ENCODE measurements at regions not wholly inside any gene's neighbourhood (a gene's known extent, or its start where the extent isn't known, plus 50 kb on each side); places are given as distances from the start of the nearest gene placed in this dataset.

DNA sequence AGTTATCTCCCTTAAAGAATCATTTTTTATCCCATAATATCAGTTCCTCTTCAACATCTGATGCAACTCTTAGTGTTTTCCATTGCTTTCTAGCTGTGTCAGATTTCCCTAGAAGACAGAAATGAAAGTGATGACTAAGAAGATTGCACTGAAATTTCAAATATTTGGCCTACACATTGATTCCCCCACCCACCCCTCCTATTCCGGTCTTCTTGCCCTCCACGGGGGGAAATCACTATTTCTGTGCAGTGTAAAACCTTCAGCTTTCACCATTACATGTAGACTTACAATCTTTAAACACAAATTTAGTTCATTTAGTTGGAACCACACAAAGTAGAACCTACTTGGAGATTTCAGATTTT, 63.7 kb upstream of the IL6 start:
- no peaks in the 10 kb centered on the region for H3K36me3 ChIP-seq (ENCODE audit: control insufficient read depth in 4 of 4, insufficient read depth in 3 of 4, low read depth in 1 of 4, low read length in 3 of 4)
- WGBS: 63% methylated on average over 2 of the region's 2 CpGs
- no peaks in the 10 kb centered on the region for H3K4me1 ChIP-seq (ENCODE audit: control insufficient read depth in 4 of 4, insufficient read depth in 4 of 4, low read length in 3 of 4)
- H3K4me3 ChIP-seq (ENCODE audit: low read depth in 1 of 3, low read length in 3 of 3): no peak overlapping the region
- H3K9ac ChIP-seq (ENCODE audit: low read depth in 1 of 2, low read length in 2 of 2): no peak overlapping the region
- TF ChIP-seq YY1 (IDR thresholded peaks at IDR 0.05): no peak
- no peak for TF ChIP-seq FOXA1 (IDR thresholded peaks at IDR 0.05)
- no peak for TF ChIP-seq EGR1 (IDR thresholded peaks at IDR 0.05; ENCODE audit: low read depth in 2 of 2)
- TF ChIP-seq, protein P1, sequence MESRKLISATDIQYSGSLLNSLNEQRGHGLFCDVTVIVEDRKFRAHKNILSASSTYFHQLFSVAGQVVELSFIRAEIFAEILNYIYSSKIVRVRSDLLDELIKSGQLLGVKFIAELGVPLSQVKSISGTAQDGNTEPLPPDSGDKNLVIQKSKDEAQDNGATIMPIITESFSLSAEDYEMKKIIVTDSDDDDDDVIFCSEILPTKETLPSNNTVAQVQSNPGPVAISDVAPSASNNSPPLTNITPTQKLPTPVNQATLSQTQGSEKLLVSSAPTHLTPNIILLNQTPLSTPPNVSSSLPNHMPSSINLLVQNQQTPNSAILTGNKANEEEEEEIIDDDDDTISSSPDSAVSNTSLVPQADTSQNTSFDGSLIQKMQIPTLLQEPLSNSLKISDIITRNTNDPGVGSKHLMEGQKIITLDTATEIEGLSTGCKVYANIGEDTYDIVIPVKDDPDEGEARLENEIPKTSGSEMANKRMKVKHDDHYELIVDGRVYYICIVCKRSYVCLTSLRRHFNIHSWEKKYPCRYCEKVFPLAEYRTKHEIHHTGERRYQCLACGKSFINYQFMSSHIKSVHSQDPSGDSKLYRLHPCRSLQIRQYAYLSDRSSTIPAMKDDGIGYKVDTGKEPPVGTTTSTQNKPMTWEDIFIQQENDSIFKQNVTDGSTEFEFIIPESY (IDR thresholded peaks at IDR 0.05): no peak
- no peak for TF ChIP-seq HNF4G (IDR thresholded peaks at IDR 0.05)
- no peak for TF ChIP-seq JUND (IDR thresholded peaks at IDR 0.05)
- DNase-seq (ENCODE audit: low spot score): no peak
- H3K27ac ChIP-seq (ENCODE audit: low read depth in 1 of 2, low read length in 2 of 2): no peak overlapping the region
- H3K9me3 ChIP-seq (ENCODE audit: control insufficient read depth in 4 of 4, low read length in 3 of 4): no peaks in the 10 kb centered on the region
- peaks cover 0 to 2% (median 0%) of the 10 kb centered on the region in 4 donors for H3K27me3 ChIP-seq (ENCODE audit: control insufficient read depth in 4 of 4, insufficient read depth in 4 of 4, low read length in 3 of 4)

GRCh38 chr7:22662556-22663356, 64.2 kb upstream of the IL6 start:
- TF ChIP-seq, protein P2, sequence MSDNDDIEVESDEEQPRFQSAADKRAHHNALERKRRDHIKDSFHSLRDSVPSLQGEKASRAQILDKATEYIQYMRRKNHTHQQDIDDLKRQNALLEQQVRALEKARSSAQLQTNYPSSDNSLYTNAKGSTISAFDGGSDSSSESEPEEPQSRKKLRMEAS (IDR thresholded peaks at IDR 0.05): no peak
- TF ChIP-seq YY1 (IDR thresholded peaks at IDR 0.05): no peak
- no peak for TF ChIP-seq NR2F2 (IDR thresholded peaks at IDR 0.05)
- TF ChIP-seq RAD21 (IDR thresholded peaks at IDR 0.05): no peak
- no peak for TF ChIP-seq GABPA (IDR thresholded peaks at IDR 0.05 in 1 of 2, conservative IDR thresholded peaks at IDR 0.05 in 1 of 2)
- no peak for TF ChIP-seq FOXA2 (IDR thresholded peaks at IDR 0.05)
- no peak for TF ChIP-seq JUND (IDR thresholded peaks at IDR 0.05)
- TF ChIP-seq SP1 (IDR thresholded peaks at IDR 0.05): no peak
- no peak for TF ChIP-seq RXRA (IDR thresholded peaks at IDR 0.05)
- no peak for TF ChIP-seq REST (IDR thresholded peaks at IDR 0.05)
- no peaks in the 10 kb centered on the region for H3K4me1 ChIP-seq (ENCODE audit: control insufficient read depth in 4 of 4, insufficient read depth in 4 of 4, low read length in 3 of 4)
- no peak overlapping the region for H3K27ac ChIP-seq (ENCODE audit: low read depth in 1 of 2, low read length in 2 of 2)
- H3K36me3 ChIP-seq (ENCODE audit: control insufficient read depth in 4 of 4, insufficient read depth in 3 of 4, low read depth in 1 of 4, low read length in 3 of 4): no peaks in the 10 kb centered on the region
- H3K4me3 ChIP-seq (ENCODE audit: low read depth in 1 of 3, low read length in 3 of 3): no peak overlapping the region
- DNase-seq (ENCODE audit: low spot score): no peak
- H3K9me3 ChIP-seq (ENCODE audit: control insufficient read depth in 4 of 4, low read length in 3 of 4): no peaks in the 10 kb centered on the region
- H3K27me3 ChIP-seq (ENCODE audit: control insufficient read depth in 4 of 4, insufficient read depth in 4 of 4, low read length in 3 of 4): peaks cover 0 to 2% (median 0%) of the 10 kb centered on the region in 4 donors
- H3K9ac ChIP-seq (ENCODE audit: low read depth in 1 of 2, low read length in 2 of 2): no peak overlapping the region
- 73% methylated on average over 3 of the region's 3 CpGs for WGBS

All from liver (tissue), 7 donors.